ENCODE measurements at regions not wholly inside any gene's neighbourhood (a gene's known extent, or its start where the extent isn't known, plus 50 kb on each side); places are given as distances from the start of the nearest gene placed in this dataset.
"Not testable (repeated sequence)": the region's sequence is repeated elsewhere in the genome, so short reads cannot be mapped to it uniquely, and the experiment has no call there.

- DNase-seq: no peak
- WGBS (ENCODE audit: insufficient coverage, low lambda C conversion rate): no CpG with 5 or more reads among the region's 9 CpGs
- H3K4me3 ChIP-seq (ENCODE audit: low read length): no peak overlapping the region
- H3K36me3 ChIP-seq (ENCODE audit: control insufficient read depth, insufficient read depth, low read length): no peaks in the 10 kb centered on the region
- peaks cover 9% of the 10 kb centered on the region for H3K27me3 ChIP-seq (ENCODE audit: control insufficient read depth, insufficient read depth, low read length)
- peaks cover 2% of the 10 kb centered on the region for H3K9me3 ChIP-seq (ENCODE audit: control insufficient read depth, low read depth, low read length)
- no peak overlapping the region for H3K27ac ChIP-seq (ENCODE audit: low read length)
- no peaks in the 10 kb centered on the region for H3K4me1 ChIP-seq (ENCODE audit: control insufficient read depth, insufficient read depth, low read length)
Measured at GRCh38 chr16:86232496-86232895, 277.8 kb upstream of the FOXF1 start.

GRCh38 chr16:86233506-86233905 lies 276.8 kb upstream of the FOXF1 start:
- H3K9me3 ChIP-seq (ENCODE audit: control insufficient read depth, low read depth, low read length); DNase-seq; H3K27ac ChIP-seq (ENCODE audit: low read length); H3K27me3 ChIP-seq (ENCODE audit: control insufficient read depth, insufficient read depth, low read length); H3K36me3 ChIP-seq (ENCODE audit: control insufficient read depth, insufficient read depth, low read length); H3K4me3 ChIP-seq (ENCODE audit: low read length); H3K4me1 ChIP-seq (ENCODE audit: control insufficient read depth, insufficient read depth, low read length): not testable (repeated sequence)
- whole genome bisulfite sequencing (ENCODE audit: insufficient coverage, low lambda C conversion rate): no CpG with 5 or more reads among the region's 15 CpGs

- no peak for DNase-seq
- H3K4me3 ChIP-seq (ENCODE audit: low read length): no peak overlapping the region
- H3K9me3 ChIP-seq (ENCODE audit: control insufficient read depth, low read depth, low read length): no peaks in the 10 kb centered on the region
- 83% methylated on average over 1 of the region's 9 CpGs for WGBS (ENCODE audit: insufficient coverage, low lambda C conversion rate)
- H3K27me3 ChIP-seq (ENCODE audit: control insufficient read depth, insufficient read depth, low read length): peaks cover 13% of the 10 kb centered on the region
- H3K27ac ChIP-seq (ENCODE audit: low read length): peak overlapping the region; percentile 21
- H3K36me3 ChIP-seq (ENCODE audit: control insufficient read depth, insufficient read depth, low read length): no peaks in the 10 kb centered on the region
- H3K4me1 ChIP-seq (ENCODE audit: control insufficient read depth, insufficient read depth, low read length): no peaks in the 10 kb centered on the region
Measured at GRCh38 chr16:86239381-86239780, 270.9 kb upstream of the FOXF1 start.

DNA sequence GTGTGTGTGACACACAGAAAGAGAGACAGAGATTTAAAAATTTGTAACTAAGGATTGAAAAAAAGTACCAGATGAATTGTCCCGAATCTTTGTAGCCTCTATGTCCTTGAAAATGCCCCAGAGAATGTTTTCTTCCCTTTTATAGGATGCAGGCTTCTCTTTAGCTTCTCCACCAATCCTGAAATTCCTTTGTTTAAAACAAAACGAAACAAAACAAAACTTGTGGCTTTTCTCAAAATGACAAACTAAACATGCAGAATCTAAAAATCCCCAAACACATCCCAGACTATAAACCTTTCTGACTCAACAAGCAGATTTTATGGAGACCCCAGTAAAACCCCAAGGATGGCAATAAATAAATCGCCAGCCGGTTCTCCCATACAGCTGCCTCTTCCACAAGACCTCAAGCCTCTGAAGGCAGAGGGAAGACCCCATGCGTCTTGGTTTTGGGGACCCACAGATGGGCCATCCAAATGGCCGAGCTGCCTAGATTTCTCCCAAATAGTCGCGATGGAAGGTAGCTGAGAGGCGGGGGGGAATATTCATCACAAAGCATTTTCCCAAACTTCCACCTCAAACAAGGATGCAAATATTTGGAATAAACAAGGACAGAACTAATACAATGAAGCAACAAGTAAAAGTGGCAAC lies 269.5 kb upstream of the FOXF1 start:
- Histone ChIP-seq H3K4me1 (ENCODE audit: control insufficient read depth, insufficient read depth, low read length) (no peaks in the 10 kb centered on the region), H3K4me3 (ENCODE audit: low read length) (no peak overlapping the region), H3K36me3 (ENCODE audit: control insufficient read depth, insufficient read depth, low read length) (no peaks in the 10 kb centered on the region), H3K27ac (ENCODE audit: low read length) (peak overlapping the region; percentile 21), H3K27me3 (ENCODE audit: control insufficient read depth, insufficient read depth, low read length) (peaks cover 13% of the 10 kb centered on the region), H3K9me3 (ENCODE audit: control insufficient read depth, low read depth, low read length) (no peaks in the 10 kb centered on the region)
- no peak for DNase-seq
- 38% methylated on average over 4 of the region's 9 CpGs for WGBS (ENCODE audit: insufficient coverage, low lambda C conversion rate)

DNA sequence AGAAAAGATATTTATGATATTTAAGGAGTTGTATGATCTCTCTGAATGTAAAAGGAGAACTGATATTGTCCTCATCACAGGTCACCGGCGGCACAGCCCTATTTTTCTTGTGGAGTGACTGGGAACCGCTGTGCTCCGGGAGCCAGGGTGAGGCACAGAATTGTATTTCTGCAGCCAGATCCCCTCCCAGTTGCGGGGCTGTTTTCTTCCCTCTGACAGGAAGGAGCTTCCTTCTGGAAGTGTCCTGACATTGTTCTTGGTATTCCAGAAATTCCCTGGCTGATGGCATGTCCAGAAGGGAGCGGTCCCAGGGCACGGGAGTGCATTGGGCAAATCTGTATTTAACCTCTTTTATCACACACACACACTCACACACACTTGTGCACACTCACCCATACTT lies 268.6 kb upstream of the FOXF1 start:
- peaks cover 13% of the 10 kb centered on the region for H3K27me3 ChIP-seq (ENCODE audit: control insufficient read depth, insufficient read depth, low read length)
- H3K4me1 ChIP-seq (ENCODE audit: control insufficient read depth, insufficient read depth, low read length): no peaks in the 10 kb centered on the region
- peak overlapping the region; percentile 21 for H3K27ac ChIP-seq (ENCODE audit: low read length)
- no CpG with 5 or more reads among the region's 7 CpGs for WGBS (ENCODE audit: insufficient coverage, low lambda C conversion rate)
- H3K9me3 ChIP-seq (ENCODE audit: control insufficient read depth, low read depth, low read length): no peaks in the 10 kb centered on the region
- H3K4me3 ChIP-seq (ENCODE audit: low read length): no peak overlapping the region
- no peaks in the 10 kb centered on the region for H3K36me3 ChIP-seq (ENCODE audit: control insufficient read depth, insufficient read depth, low read length)
- no peak for DNase-seq

DNA sequence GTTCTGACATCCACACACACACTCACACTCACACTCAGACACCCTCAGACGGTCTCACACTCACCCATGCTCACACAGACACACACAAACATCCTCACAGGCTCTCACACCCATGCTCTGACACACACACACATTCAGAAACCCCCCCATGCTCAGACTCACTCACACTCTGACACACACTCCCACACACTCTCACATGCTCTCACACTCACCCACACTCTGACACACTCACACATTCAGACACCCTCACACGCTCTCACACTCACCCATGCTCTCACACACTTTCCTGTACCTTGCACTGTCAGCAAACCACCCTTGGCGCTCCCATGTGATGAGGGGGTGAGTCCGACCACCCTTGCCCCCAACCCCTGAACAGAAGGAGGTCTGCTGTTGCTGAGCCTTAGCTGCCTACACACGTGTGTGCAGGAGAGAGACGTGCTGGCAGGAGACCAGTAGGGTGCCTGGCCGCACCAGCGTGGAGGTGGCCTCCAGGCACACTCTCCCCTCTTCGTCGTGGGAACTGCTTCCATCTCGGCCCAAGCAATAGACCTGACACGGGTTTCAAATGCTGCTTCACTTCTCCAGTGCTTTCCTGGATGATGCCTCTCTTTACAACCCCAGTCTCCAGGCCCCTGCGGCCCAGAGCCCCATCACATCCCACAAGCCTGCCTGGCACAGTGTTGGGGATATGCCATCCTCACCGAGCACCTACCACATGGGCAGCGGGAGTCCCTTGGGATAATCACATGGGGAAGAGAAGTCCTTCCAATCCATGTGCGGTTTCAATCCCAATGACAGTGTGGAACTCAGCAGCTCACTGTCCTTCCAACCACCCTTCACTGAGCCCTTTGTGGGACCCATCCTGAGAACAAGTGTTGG lies 267.8 kb upstream of the FOXF1 start:
- H3K4me1 ChIP-seq (ENCODE audit: control insufficient read depth, insufficient read depth, low read length): no peaks in the 10 kb centered on the region
- H3K9me3 ChIP-seq (ENCODE audit: control insufficient read depth, low read depth, low read length): no peaks in the 10 kb centered on the region
- no peaks in the 10 kb centered on the region for H3K36me3 ChIP-seq (ENCODE audit: control insufficient read depth, insufficient read depth, low read length)
- no peak overlapping the region for H3K4me3 ChIP-seq (ENCODE audit: low read length)
- WGBS (ENCODE audit: insufficient coverage, low lambda C conversion rate): no CpG with 5 or more reads among the region's 16 CpGs
- no peak overlapping the region for H3K27ac ChIP-seq (ENCODE audit: low read length)
- no peak for DNase-seq
- H3K27me3 ChIP-seq (ENCODE audit: control insufficient read depth, insufficient read depth, low read length): peaks cover 13% of the 10 kb centered on the region

DNA sequence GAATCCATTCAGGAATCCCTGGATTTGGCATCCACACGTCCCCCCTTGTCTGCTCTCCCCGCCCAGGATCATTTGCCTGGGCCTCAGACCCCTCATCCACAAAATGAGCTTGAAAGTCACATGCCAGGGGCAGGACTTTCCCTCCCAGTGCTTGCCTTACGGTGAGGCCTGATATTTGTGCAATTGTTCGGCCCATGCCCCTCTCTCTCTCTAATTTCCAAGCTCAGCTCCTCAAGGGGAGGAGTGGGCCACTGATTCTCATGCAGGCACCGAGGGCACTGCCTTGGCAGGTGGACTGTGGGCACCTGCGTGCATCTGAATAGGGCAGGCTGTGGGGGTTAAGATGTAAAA lies 267.2 kb upstream of the FOXF1 start:
- no peaks in the 10 kb centered on the region for H3K9me3 ChIP-seq (ENCODE audit: control insufficient read depth, low read depth, low read length)
- no peak overlapping the region for H3K4me3 ChIP-seq (ENCODE audit: low read length)
- no CpG with 5 or more reads among the region's 6 CpGs for WGBS (ENCODE audit: insufficient coverage, low lambda C conversion rate)
- no peaks in the 10 kb centered on the region for H3K36me3 ChIP-seq (ENCODE audit: control insufficient read depth, insufficient read depth, low read length)
- H3K27ac ChIP-seq (ENCODE audit: low read length): no peak overlapping the region
- DNase-seq: no peak
- H3K27me3 ChIP-seq (ENCODE audit: control insufficient read depth, insufficient read depth, low read length): peaks cover 13% of the 10 kb centered on the region
- H3K4me1 ChIP-seq (ENCODE audit: control insufficient read depth, insufficient read depth, low read length): no peaks in the 10 kb centered on the region

DNA sequence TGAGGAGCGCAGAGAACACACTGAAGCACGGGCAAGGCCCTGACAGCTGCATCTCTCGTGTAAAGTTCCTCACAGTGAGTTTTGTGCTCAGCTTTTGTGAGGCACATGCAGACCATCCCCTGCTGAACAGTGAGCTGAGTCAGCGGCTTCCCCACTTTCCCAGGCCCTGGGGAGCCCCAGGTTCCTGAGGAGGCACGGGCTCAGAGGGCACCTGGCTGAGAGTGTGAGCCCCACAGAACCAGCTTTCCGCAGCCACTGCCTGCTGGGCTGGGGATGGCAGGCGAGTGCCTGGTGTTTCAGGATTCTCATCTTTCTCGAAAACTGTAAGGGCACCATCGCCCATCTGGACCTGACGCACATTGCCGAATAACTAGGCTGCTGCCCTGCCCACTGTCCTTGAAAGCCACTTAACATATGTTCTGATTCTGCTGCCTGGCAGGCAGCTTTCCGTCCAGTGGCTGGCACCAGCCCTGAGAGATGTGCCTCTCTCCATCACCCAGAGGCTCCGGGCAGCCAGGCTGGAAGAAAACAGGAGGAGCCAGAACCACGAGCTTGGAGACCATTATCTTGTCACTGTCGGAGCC lies 266.7 kb upstream of the FOXF1 start:
- WGBS (ENCODE audit: insufficient coverage, low lambda C conversion rate): no CpG with 5 or more reads among the region's 15 CpGs
- DNase-seq: no peak
- no peaks in the 10 kb centered on the region for H3K4me1 ChIP-seq (ENCODE audit: control insufficient read depth, insufficient read depth, low read length)
- H3K36me3 ChIP-seq (ENCODE audit: control insufficient read depth, insufficient read depth, low read length): no peaks in the 10 kb centered on the region
- H3K4me3 ChIP-seq (ENCODE audit: low read length): no peak overlapping the region
- H3K9me3 ChIP-seq (ENCODE audit: control insufficient read depth, low read depth, low read length): no peaks in the 10 kb centered on the region
- no peak overlapping the region for H3K27ac ChIP-seq (ENCODE audit: low read length)
- H3K27me3 ChIP-seq (ENCODE audit: control insufficient read depth, insufficient read depth, low read length): peaks cover 13% of the 10 kb centered on the region

- Histone ChIP-seq H3K27ac (ENCODE audit: low read length) (no peak overlapping the region), H3K27me3 (ENCODE audit: control insufficient read depth, insufficient read depth, low read length) (peaks cover 13% of the 10 kb centered on the region), H3K9me3 (ENCODE audit: control insufficient read depth, low read depth, low read length) (no peaks in the 10 kb centered on the region), H3K36me3 (ENCODE audit: control insufficient read depth, insufficient read depth, low read length) (no peaks in the 10 kb centered on the region), H3K4me3 (ENCODE audit: low read length) (no peak overlapping the region), H3K4me1 (ENCODE audit: control insufficient read depth, insufficient read depth, low read length) (no peaks in the 10 kb centered on the region)
- no CpG with 5 or more reads among the region's 9 CpGs for WGBS (ENCODE audit: insufficient coverage, low lambda C conversion rate)
- no peak for DNase-seq
Measured at GRCh38 chr16:86244158-86244557, 266.2 kb upstream of the FOXF1 start.

GRCh38 chr16:86244936-86245335 lies 265.4 kb upstream of the FOXF1 start:
- no peaks in the 10 kb centered on the region for H3K9me3 ChIP-seq (ENCODE audit: control insufficient read depth, low read depth, low read length)
- H3K4me3 ChIP-seq (ENCODE audit: low read length): no peak overlapping the region
- H3K27me3 ChIP-seq (ENCODE audit: control insufficient read depth, insufficient read depth, low read length): peaks cover 16% of the 10 kb centered on the region
- no peaks in the 10 kb centered on the region for H3K4me1 ChIP-seq (ENCODE audit: control insufficient read depth, insufficient read depth, low read length)
- H3K27ac ChIP-seq (ENCODE audit: low read length): no peak overlapping the region
- WGBS (ENCODE audit: insufficient coverage, low lambda C conversion rate): no CpG with 5 or more reads among the region's 3 CpGs
- H3K36me3 ChIP-seq (ENCODE audit: control insufficient read depth, insufficient read depth, low read length): no peaks in the 10 kb centered on the region
- DNase-seq: no peak
